Subcutaneous abdominal adipose tissue (tissue), 5 donors: ENCODE measurements at regions not wholly inside any gene's neighbourhood (a gene's known extent, or its start where the extent isn't known, plus 50 kb on each side); places are given as distances from the start of the nearest gene placed in this dataset.

ENCODE experiments used
- H3K27ac ChIP-seq: one replicate; pipeline ENCODE4 v1.7.0; 2013; ENCODE audit warnings: low read depth, mild to moderate bottlenecking, inconsistent platforms, low read length, moderate library complexity
- H3K27me3 ChIP-seq, 5 donors: one replicate each; pipeline ENCODE4 v1.7.0; 2013; ENCODE audit warnings: low read length in 5 of 5, inconsistent platforms in 1 of 5; ENCODE audit not compliant: control insufficient read depth in 5 of 5, insufficient read depth in 4 of 5
- H3K36me3 ChIP-seq, 5 donors: one replicate each; pipeline ENCODE4 v1.7.0; 2013; ENCODE audit warnings: low read length in 5 of 5; ENCODE audit not compliant: control insufficient read depth in 5 of 5, insufficient read depth in 5 of 5
- H3K4me1 ChIP-seq, 5 donors: one replicate each; pipeline ENCODE4 v1.7.0; 2013; ENCODE audit warnings: low read length in 5 of 5, mild to moderate bottlenecking in 3 of 5, moderate library complexity in 1 of 5; ENCODE audit not compliant: control insufficient read depth in 5 of 5, insufficient read depth in 5 of 5
- H3K4me3 ChIP-seq, 5 donors: one replicate each; pipeline ENCODE4 v1.7.0; 2013; ENCODE audit warnings: low read length in 5 of 5, low read depth in 1 of 5
- H3K9ac ChIP-seq, 5 donors: one replicate each; pipeline ENCODE4 v1.7.0; 2013; ENCODE audit warnings: low read length in 5 of 5, mild to moderate bottlenecking in 4 of 5, moderate library complexity in 3 of 5
- H3K9me3 ChIP-seq, 5 donors: one replicate each; pipeline ENCODE4 v1.7.0; 2013; ENCODE audit warnings: low read length in 5 of 5; ENCODE audit not compliant: control insufficient read depth in 5 of 5
- donor health status: healthy.
- donor health status: healthy.
- donor health status: healthy.
- donor health status: healthy.
- donor health status: healthy.

DNA sequence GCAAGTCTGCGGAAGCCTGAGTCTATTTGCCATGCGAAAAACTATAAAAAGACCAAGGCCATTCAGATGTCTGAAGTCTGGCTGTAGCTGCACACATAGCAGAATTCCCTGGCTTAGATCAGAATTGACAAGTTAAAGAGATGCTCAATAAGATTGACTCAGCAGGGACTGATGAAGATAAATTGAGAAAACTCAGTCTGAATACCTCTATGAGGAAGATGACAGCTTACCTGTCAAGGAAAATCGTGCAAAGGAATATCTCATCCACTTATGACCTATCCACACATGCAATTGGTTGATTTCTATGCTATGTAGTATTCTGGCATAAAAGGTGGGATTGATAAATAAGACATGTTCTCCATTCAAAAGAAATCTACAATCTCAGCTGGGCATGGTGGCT, 288.6 kb downstream of the BAMBI start:
- no peaks in the 10 kb centered on the region for H3K27me3 ChIP-seq
- no peaks in the 10 kb centered on the region for H3K4me1 ChIP-seq
- no peak overlapping the region for H3K4me3 ChIP-seq
- H3K9ac ChIP-seq, result no peak overlapping the region
- no peaks in the 10 kb centered on the region for H3K9me3 ChIP-seq
- no peak overlapping the region for H3K27ac ChIP-seq
- H3K36me3 ChIP-seq, result no peaks in the 10 kb centered on the region

DNA sequence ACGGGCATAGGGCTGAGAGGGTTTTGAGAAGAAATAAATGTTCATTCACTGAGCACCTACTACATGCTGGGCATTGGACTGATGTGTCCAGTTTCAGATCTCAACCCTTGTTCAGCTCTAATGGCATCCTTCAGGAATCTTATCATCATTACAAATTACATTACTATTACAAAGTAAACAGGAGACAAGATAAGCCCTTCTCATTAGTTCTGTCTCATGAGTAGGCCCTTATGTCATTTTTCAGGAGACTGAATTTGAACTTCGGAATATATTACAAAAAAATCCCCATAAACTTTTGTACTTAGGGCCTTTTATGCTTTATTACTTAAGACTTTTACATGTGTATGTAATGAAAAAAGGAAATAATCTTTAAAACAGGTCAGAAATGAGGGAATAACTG, 289.7 kb downstream of the BAMBI start:
- Histone ChIP-seq H3K4me3 (no peak overlapping the region), H3K9me3 (no peaks in the 10 kb centered on the region), H3K4me1 (no peaks in the 10 kb centered on the region), H3K27ac (no peak overlapping the region), H3K9ac (no peak overlapping the region), H3K27me3 (no peaks in the 10 kb centered on the region), H3K36me3 (no peaks in the 10 kb centered on the region)

DNA sequence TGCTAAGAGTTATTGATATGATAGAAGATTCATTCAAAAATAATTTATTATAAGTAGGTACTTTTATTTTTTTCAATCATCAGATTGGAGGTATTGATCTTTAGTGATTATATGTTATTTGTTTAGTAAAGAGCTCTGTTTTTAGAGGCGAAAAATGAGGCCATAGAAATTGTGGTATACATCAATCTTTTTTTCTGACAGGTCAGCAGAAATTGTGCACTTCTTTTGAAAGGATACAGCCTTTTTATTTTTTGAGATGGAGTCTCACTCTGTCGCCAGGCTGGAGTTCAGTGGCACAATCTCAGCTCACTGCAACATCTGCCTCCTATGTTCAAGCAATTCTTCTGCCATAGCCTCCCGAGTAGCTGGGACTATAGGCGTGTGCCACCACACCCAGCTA, 292.1 kb downstream of the BAMBI start:
- Histone ChIP-seq H3K4me3 (no peak overlapping the region), H3K9ac (no peak overlapping the region), H3K4me1 (no peaks in the 10 kb centered on the region), H3K36me3 (no peaks in the 10 kb centered on the region), H3K27me3 (no peaks in the 10 kb centered on the region), H3K9me3 (peaks cover 0 to 3% (median 0%) of the 10 kb centered on the region in 5 donors), H3K27ac (no peak overlapping the region)

DNA sequence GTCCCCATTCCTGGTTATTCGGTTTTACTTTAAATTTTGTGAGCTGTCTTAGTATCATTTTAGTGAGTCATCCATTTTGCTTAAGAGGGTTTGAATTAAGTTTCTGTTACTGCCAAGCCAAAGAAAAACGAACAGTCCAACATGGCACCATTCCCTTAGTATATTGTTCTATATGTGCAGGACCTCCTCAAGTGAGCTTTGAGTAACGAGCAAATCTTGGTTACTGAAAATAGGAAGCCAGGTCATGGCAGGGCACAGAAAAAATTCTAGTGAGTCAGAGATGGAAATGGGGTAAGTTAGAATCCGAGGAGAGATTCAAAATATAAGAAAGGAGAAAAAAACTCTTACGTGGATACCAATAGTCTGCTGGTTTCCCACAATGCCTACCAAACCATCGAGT, 292.9 kb downstream of the BAMBI start:
- no peak overlapping the region for H3K27ac ChIP-seq
- no peak overlapping the region for H3K9ac ChIP-seq
- H3K4me3 ChIP-seq, result no peak overlapping the region
- H3K36me3 ChIP-seq, result no peaks in the 10 kb centered on the region
- H3K27me3 ChIP-seq, result no peaks in the 10 kb centered on the region
- H3K9me3 ChIP-seq, result peaks cover 0 to 3% (median 0%) of the 10 kb centered on the region in 5 donors
- no peaks in the 10 kb centered on the region for H3K4me1 ChIP-seq

DNA sequence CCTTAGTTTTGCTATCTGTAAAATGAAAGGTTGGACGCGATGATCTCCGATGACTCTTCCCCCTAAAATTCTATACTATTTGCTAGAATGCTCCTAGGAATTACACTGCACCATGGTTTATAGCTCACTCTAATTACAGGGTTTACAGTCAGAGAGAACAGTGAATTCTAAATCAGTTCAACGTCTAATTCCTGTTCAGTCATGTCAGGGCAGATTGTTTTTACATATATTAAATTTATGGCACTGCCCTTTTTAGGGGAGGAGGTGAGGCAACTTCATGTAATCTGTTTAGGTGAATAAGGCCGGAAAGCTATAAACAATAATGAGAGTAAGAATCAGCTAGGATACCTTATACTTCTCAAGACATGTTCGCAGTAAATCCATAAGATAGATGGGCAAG, 293.9 kb downstream of the BAMBI start:
- Histone ChIP-seq H3K36me3 (no peaks in the 10 kb centered on the region), H3K27ac (no peak overlapping the region), H3K9ac (no peak overlapping the region)

DNA sequence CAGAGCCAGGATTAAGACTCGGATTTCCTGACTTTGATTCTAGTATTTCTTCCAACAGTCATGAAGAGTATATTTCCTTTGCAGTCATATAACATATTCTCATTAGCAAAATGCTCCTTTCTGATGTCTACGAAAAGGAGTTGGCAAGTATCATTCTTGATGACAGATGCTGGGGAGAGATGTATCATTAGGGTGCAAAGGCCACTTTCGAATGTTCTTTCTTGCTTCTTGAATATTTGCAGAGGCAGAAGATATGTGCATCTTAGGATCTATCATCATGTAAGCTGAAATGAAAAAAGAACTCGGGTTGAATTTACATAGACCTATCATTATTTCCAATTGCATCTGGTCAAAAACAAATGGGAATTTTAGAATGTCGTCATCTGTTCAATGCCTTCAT, 294.4 kb downstream of the BAMBI start:
- Histone ChIP-seq H3K36me3 (no peaks in the 10 kb centered on the region), H3K9ac (no peak overlapping the region), H3K4me1 (no peaks in the 10 kb centered on the region), H3K9me3 (peaks cover 0 to 3% (median 0%) of the 10 kb centered on the region in 5 donors), H3K27me3 (no peaks in the 10 kb centered on the region), H3K4me3 (no peak overlapping the region), H3K27ac (no peak overlapping the region)

More for the DNA sequence above, 293.9 kb downstream of the BAMBI start:
- peaks cover 0 to 3% (median 0%) of the 10 kb centered on the region in 5 donors for H3K9me3 ChIP-seq
- H3K27me3 ChIP-seq, result no peaks in the 10 kb centered on the region
- no peak overlapping the region for H3K4me3 ChIP-seq
- H3K4me1 ChIP-seq, result no peaks in the 10 kb centered on the region

DNA sequence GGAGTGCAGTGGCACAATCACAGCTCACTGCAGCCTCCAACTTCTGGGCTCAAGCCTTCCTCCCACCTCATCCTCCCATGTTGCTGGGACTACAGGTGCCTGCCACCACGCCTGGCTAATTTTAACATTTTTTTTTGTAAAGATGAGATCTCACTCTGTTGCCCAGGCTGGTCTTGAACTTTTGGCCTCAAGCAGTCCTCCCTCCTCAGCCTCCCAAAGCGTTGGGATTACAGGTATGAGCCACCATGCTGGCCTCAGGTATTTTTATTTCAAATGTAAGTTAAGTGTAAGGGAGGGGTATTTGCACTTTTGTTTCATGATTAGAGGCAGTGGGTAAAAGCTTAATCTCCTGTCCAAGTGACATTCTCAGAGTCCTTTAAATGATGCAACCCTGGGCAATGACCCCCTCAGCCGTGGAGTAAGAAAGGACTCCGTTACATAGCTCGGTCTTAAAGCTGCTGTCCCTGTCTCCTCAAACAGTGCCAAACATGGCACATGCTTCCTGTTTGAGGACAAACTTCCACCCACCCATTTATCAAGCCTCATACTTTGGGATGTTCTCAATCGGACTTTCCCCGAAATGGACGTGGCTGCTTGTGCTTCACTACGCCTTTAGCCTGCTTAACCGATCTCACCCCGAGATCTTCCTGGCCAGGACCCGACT, 296.1 kb downstream of the BAMBI start:
- Histone ChIP-seq H3K36me3 (no peaks in the 10 kb centered on the region), H3K4me3 (no peak overlapping the region), H3K9ac (no peak overlapping the region), H3K4me1 (no peaks in the 10 kb centered on the region), H3K27ac (no peak overlapping the region), H3K27me3 (no peaks in the 10 kb centered on the region), H3K9me3 (peaks cover 0 to 5% (median 0%) of the 10 kb centered on the region in 5 donors)

DNA sequence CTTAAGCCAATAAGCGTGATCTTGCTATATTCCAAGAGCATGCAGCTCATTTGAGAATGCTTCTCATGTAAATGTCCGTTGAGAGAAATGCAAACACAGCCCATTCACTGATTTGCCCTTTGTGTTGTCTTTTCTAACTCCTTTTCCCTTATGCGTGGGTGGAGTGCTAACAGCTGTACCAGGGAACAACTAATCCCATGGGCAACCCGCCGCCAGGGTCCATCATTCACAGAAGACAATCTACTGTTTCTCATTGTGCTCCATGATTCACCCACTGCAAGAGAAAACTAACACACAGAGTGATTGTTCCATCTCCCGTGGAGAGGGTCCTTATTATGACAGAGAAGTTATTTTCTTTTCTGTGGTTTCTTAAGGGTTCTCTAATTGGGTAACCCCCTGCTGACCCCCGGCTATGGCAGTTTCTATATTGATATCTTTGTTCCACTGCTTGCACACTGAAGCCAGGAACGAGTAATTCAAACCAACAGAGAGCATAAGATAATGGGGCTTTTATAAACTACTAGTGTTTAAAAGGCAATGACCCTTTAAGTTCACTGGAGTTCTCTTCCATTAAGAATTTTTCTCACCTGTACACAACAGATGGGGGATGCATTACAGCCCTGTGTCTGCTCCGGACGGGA, 298.7 kb downstream of the BAMBI start:
- Histone ChIP-seq H3K27me3 (no peaks in the 10 kb centered on the region), H3K9me3 (peaks cover 0 to 5% (median 0%) of the 10 kb centered on the region in 5 donors), H3K27ac (no peak overlapping the region), H3K9ac (no peak overlapping the region), H3K4me3 (no peak overlapping the region), H3K4me1 (no peaks in the 10 kb centered on the region), H3K36me3 (no peaks in the 10 kb centered on the region)

DNA sequence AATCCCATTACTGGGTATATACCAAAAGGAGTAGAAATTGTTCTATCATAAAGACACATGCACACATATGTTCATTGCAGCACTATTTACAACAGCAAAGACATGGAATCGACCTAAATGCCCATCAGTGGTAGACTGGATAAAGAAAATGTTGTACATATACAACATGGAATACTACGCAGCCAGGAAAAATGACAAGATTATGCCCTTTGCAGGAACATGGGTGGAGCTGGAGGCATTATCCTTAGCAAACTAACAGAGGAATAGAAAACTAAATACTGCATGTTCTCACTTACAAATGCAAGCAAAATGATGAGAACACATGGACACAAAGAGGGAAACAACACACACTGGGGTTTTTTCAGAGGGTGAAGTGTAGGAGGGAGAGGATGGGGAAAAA, 300.2 kb downstream of the BAMBI start:
- peaks cover 0 to 5% (median 0%) of the 10 kb centered on the region in 5 donors for H3K9me3 ChIP-seq
- no peaks in the 10 kb centered on the region for H3K4me1 ChIP-seq
- H3K27me3 ChIP-seq, result no peaks in the 10 kb centered on the region
- no peak overlapping the region for H3K4me3 ChIP-seq
- no peaks in the 10 kb centered on the region for H3K36me3 ChIP-seq
- no peak overlapping the region for H3K27ac ChIP-seq
- H3K9ac ChIP-seq, result no peak overlapping the region

DNA sequence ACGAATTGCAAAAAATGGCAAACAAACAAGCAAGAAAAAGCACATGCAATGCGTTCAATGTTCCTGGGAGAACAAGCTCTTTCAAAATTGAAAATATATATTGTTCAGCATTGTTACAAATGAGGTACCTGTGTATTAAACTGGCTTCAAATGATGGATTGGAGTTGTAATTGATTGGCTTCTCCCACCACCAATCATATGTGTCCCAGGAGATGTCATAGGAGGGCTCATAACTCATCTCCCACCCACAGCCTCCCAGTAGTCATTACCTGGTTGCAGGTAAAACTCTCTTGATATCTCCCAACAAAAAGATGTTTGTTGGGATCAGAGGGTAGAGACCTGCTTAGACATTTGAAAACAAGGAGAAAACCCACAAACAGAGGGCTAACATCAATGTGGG, 302.9 kb downstream of the BAMBI start:
- H3K27me3 ChIP-seq, result no peaks in the 10 kb centered on the region
- no peak overlapping the region for H3K9ac ChIP-seq
- H3K4me3 ChIP-seq, result no peak overlapping the region
- peaks cover 0 to 15% (median 6%) of the 10 kb centered on the region in 5 donors for H3K4me1 ChIP-seq
- H3K9me3 ChIP-seq, result peaks cover 0 to 2% (median 0%) of the 10 kb centered on the region in 5 donors
- no peaks in the 10 kb centered on the region for H3K36me3 ChIP-seq
- H3K27ac ChIP-seq, result no peak overlapping the region
